ENCODE measurements at regions not wholly inside any gene's neighbourhood (a gene's known extent, or its start where the extent isn't known, plus 50 kb on each side); places are given as distances from the start of the nearest gene placed in this dataset.
"Not testable (repeated sequence)": the region's sequence is repeated elsewhere in the genome, so short reads cannot be mapped to it uniquely, and the experiment has no call there.

DNA sequence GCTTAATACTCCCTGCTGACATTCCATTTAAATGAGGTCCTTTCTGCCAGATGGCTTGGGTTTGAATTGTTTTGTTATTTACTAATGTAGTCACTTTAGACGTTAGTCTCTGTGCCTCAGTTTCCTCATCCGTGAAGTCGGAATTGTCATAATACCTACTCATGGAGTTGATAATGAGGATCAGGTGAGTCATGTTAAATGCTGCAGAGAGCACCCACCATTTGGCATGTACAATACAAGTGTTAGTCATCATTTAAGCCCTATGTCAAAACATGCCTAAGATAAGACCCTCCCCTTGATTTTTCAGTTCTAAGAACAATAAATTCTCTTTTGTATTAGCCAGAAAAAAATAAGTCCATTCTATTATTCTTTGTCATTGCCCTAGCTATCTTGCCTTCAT is 534.8 kb upstream of the HTR2C start:
- H3K27ac ChIP-seq (ENCODE audit: low read length), result no peak overlapping the region
- no peak overlapping the region for H3K9ac ChIP-seq (ENCODE audit: low read length)
- H3K4me3 ChIP-seq (ENCODE audit: low read length), result no peak overlapping the region
- H3K4me1 ChIP-seq (ENCODE audit: control insufficient read depth, low read depth, low read length), result peaks cover 33% of the 10 kb centered on the region
- peaks cover 45% of the 10 kb centered on the region for H3K36me3 ChIP-seq (ENCODE audit: control insufficient read depth, low read depth, low read length)
- H3K27me3 ChIP-seq (ENCODE audit: control insufficient read depth, insufficient read depth, low read length), result no peaks in the 10 kb centered on the region
- no peaks in the 10 kb centered on the region for H3K9me3 ChIP-seq (ENCODE audit: control insufficient read depth, low read depth, low read length)

DNA sequence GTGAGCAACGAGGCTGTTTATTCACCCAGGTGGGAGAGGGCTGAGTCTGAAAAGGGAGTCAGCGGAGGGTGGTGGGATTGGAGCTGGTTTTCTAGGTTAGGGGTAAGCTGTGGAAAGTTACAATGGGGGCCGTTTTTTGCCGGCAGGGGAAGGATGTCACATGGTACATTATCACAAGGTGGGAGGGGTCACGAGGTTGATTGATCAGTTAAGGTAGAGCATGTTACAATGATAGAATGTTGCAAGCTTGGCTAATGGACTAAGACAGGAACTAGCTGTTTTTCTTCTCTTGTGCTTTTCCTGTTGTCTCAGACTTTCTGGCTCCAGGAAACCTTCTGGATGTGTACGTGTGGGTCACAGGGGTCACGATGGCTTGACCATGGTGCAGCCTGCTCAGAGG is 536.3 kb upstream of the HTR2C start:
- Histone ChIP-seq H3K4me1 (ENCODE audit: control insufficient read depth, low read depth, low read length) (peaks cover 33% of the 10 kb centered on the region), H3K9me3 (ENCODE audit: control insufficient read depth, low read depth, low read length) (no peaks in the 10 kb centered on the region), H3K27ac (ENCODE audit: low read length) (peak overlapping the region; percentile 62), H3K36me3 (ENCODE audit: control insufficient read depth, low read depth, low read length) (peaks cover 45% of the 10 kb centered on the region), H3K4me3 (ENCODE audit: low read length) (peak overlapping the region; percentile 44), H3K27me3 (ENCODE audit: control insufficient read depth, insufficient read depth, low read length) (no peaks in the 10 kb centered on the region), H3K9ac (ENCODE audit: low read length) (peak overlapping the region; percentile 28)

DNA sequence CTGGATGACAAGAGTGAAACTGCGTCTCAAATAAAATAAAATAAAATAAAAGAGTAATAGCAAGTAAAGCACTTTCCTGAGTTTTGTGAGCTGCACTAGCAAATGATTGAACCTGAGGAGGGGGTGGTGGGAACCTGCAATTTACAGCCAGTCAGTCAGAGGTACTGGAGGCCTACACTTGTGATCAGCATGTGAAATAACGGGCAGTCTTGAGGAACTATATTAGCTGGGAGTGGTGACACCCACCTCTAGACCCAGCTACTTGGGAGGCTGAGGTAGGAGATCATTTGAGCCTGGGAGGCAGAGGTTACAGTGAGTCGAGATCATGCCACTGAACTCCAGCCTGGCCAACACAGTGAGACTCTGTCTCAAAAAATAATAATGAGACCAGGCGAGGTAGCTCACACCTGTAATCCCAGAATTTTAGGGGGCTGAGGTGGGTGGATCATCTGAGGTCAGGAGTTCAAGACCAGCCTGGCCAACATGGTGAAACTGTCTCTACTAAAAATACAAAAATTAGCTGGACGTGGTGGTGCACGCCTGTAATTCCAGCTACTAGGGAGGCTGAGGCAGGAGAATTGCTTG is 537.1 kb upstream of the HTR2C start:
- H3K4me3 ChIP-seq (ENCODE audit: low read length), result peak overlapping the region; percentile 46
- no peaks in the 10 kb centered on the region for H3K27me3 ChIP-seq (ENCODE audit: control insufficient read depth, insufficient read depth, low read length)
- H3K9ac ChIP-seq (ENCODE audit: low read length), result no peak overlapping the region
- H3K36me3 ChIP-seq (ENCODE audit: control insufficient read depth, low read depth, low read length), result peaks cover 45% of the 10 kb centered on the region
- H3K9me3 ChIP-seq (ENCODE audit: control insufficient read depth, low read depth, low read length), result no peaks in the 10 kb centered on the region
- H3K27ac ChIP-seq (ENCODE audit: low read length), result no peak overlapping the region
- peaks cover 33% of the 10 kb centered on the region for H3K4me1 ChIP-seq (ENCODE audit: control insufficient read depth, low read depth, low read length)

DNA sequence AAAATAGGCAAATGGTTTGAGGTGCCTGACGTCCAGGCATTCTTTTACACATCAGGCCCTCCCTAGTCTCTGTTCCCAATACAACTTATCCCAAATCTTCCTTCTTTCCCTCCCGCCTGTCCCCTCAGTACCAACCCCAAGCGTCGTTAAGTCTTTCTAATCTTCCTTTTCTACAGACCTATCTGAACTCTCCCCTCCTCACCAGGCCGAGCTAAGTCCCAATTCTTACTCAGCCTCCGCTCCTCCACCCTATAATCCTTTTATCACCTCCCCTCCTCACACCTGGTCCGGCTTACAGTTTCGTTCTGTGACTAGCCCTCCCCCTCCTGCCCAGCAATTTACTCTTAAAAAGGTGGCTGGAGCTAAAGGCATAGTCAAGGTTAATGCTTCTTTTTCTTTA is 542.4 kb upstream of the HTR2C start:
- Histone ChIP-seq H3K27ac (ENCODE audit: low read length) (peak overlapping the region; percentile 31), H3K4me3 (ENCODE audit: low read length) (peak overlapping the region; percentile 92), H3K4me1 (ENCODE audit: control insufficient read depth, low read depth, low read length) (peaks cover 26% of the 10 kb centered on the region), H3K36me3 (ENCODE audit: control insufficient read depth, low read depth, low read length) (peaks cover 12% of the 10 kb centered on the region), H3K9ac (ENCODE audit: low read length) (peak overlapping the region; percentile 71)
- not testable (repeated sequence) for H3K9me3 ChIP-seq (ENCODE audit: control insufficient read depth, low read depth, low read length); H3K27me3 ChIP-seq (ENCODE audit: control insufficient read depth, insufficient read depth, low read length)

DNA sequence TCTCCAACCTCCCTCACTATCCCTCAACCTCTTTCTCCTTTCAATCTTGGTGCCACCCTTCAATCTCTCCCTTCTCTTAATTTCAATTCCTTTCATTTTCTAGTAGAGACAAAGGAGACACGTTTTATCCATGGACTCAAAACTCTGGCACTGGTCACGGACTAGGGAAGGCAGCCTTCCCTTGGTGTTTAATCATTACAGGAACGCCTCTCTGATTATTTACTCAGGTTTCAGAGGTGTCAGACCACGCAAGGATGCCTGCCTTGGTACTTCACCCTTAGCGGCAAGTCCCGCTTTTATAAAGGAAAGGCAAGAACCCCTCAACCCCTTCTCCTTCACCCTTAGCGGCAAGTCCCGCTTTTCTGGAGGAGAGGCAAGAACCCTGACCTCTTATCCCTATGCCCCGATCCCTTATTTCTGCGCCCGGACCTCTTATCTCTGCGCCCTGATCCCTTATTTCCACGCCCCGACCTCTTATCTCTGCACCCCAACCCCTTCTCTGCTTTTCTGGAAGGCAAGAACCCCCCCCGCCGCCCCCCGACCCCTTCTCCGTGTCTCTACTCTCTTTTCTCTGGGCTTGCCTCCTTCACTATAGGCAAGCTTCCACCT is 543.1 kb upstream of the HTR2C start:
- H3K9me3 ChIP-seq (ENCODE audit: control insufficient read depth, low read depth, low read length); H3K27me3 ChIP-seq (ENCODE audit: control insufficient read depth, insufficient read depth, low read length); H3K36me3 ChIP-seq (ENCODE audit: control insufficient read depth, low read depth, low read length): not testable (repeated sequence)
- H3K4me3 ChIP-seq (ENCODE audit: low read length), result peak overlapping the region; percentile 92
- H3K27ac ChIP-seq (ENCODE audit: low read length), result peak overlapping the region; percentile 50
- peaks cover 31% of the 10 kb centered on the region for H3K4me1 ChIP-seq (ENCODE audit: control insufficient read depth, low read depth, low read length)
- H3K9ac ChIP-seq (ENCODE audit: low read length), result peak overlapping the region; percentile 87

DNA sequence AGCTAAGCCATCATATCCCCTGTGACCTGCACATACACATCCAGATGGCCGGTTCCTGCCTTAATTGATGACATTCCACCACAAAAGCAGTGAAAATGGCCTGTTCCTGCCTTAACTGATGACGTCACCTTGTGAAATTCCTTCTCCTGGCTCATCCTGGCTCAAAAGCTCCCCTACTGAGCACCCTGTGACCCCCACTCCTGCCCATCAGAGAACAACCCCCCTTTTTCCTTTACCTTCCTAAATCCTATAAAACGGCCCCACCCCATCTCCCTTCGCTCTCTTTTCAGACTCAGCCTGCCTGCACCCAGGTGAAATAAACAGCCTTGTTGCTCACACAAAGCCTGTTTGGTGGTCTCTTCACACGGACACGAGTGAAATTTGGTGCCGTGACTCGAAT is 543.8 kb upstream of the HTR2C start:
- H3K4me3 ChIP-seq (ENCODE audit: low read length), result peak overlapping the region; percentile 92
- H3K36me3 ChIP-seq (ENCODE audit: control insufficient read depth, low read depth, low read length); H3K9me3 ChIP-seq (ENCODE audit: control insufficient read depth, low read depth, low read length); H3K27me3 ChIP-seq (ENCODE audit: control insufficient read depth, insufficient read depth, low read length): not testable (repeated sequence)
- H3K9ac ChIP-seq (ENCODE audit: low read length), result peak overlapping the region; percentile 87
- peaks cover 36% of the 10 kb centered on the region for H3K4me1 ChIP-seq (ENCODE audit: control insufficient read depth, low read depth, low read length)
- H3K27ac ChIP-seq (ENCODE audit: low read length), result peak overlapping the region; percentile 44

DNA sequence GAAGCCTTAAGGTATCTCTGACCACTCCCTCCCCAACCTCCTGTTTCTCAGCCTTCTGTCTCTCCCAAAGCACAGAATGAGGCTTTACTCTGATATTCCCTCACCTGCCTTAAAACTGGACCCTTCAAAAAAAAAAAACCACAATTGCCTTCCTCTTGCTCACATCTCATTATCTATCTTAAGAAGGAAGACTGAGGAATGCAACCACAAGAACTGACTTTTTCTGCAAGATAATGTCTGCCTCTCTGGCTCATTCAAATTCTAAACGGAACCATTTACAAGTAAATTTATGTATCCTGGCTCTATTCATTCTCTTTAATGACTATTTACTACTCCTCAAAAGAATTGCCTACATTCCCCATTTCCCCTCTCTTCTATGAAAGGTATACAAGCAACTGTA is 545.5 kb upstream of the HTR2C start:
- peak overlapping the region; percentile 66 for H3K9ac ChIP-seq (ENCODE audit: low read length)
- no peaks in the 10 kb centered on the region for H3K9me3 ChIP-seq (ENCODE audit: control insufficient read depth, low read depth, low read length)
- H3K4me3 ChIP-seq (ENCODE audit: low read length), result peak overlapping the region; percentile 45
- no peaks in the 10 kb centered on the region for H3K27me3 ChIP-seq (ENCODE audit: control insufficient read depth, insufficient read depth, low read length)
- peaks cover 41% of the 10 kb centered on the region for H3K4me1 ChIP-seq (ENCODE audit: control insufficient read depth, low read depth, low read length)
- peak overlapping the region; percentile 91 for H3K27ac ChIP-seq (ENCODE audit: low read length)
- H3K36me3 ChIP-seq (ENCODE audit: control insufficient read depth, low read depth, low read length), result no peaks in the 10 kb centered on the region

DNA sequence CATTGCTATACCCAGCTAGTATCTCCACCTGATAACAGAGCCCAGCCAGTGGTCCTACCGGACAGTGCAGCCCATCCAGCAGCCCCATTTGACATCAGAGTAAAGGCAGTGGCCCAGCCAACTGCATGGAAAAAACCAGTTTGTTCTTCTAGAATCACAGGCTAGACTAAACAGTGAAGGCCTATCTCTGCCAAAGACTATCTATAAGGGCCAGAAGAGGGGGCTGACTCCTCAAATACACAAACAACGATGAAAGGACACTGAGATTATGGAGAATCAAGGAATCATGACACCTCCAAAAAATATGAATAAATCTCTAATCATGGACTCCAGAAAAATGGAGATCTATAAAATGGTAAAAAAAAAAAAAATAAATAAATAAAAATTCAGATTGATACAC is 546.4 kb upstream of the HTR2C start:
- peak overlapping the region; percentile 25 for H3K4me3 ChIP-seq (ENCODE audit: low read length)
- H3K9ac ChIP-seq (ENCODE audit: low read length), result peak overlapping the region; percentile 53
- peak overlapping the region; percentile 91 for H3K27ac ChIP-seq (ENCODE audit: low read length)
- H3K36me3 ChIP-seq (ENCODE audit: control insufficient read depth, low read depth, low read length), result no peaks in the 10 kb centered on the region
- peaks cover 42% of the 10 kb centered on the region for H3K4me1 ChIP-seq (ENCODE audit: control insufficient read depth, low read depth, low read length)
- no peaks in the 10 kb centered on the region for H3K9me3 ChIP-seq (ENCODE audit: control insufficient read depth, low read depth, low read length)
- no peaks in the 10 kb centered on the region for H3K27me3 ChIP-seq (ENCODE audit: control insufficient read depth, insufficient read depth, low read length)

DNA sequence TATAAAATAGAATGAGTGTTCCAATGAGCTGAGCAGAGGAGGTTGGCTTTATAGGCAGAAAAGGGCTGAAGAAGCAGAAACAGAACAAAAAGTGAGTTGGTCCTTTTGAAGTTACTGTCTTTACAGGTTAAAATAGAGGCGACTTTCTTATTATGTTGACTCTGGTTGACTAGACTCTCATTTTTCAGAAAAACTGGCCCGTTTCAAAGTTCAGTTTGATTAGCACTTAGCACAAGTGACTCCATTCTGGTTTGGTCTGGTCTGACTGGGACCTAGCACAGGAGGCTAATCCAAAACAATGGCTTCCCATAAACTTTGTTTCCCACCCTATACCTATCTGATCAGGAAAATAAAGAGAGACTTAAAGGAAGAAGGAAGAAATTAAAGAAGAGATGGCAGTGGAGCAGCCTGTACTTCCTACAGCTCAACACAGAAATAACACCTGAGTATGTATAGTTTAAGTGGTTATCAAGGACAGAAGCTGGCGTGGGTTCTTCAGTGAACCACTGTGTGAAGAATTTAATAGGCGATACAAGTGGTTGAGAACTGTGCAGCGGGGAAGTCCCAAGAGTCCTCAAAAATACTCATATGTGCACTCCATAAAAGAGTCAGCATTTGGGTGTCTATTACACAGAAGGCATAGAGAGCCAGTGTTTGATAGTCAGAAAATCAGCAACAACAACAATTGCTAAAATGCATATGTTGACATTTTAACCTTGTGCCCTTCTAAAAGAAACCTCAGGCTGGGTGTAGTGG is 554.8 kb upstream of the HTR2C start:
- H3K27me3 ChIP-seq (ENCODE audit: control insufficient read depth, insufficient read depth, low read length), result no peaks in the 10 kb centered on the region
- peaks cover 7% of the 10 kb centered on the region for H3K9me3 ChIP-seq (ENCODE audit: control insufficient read depth, low read depth, low read length)
- H3K36me3 ChIP-seq (ENCODE audit: control insufficient read depth, low read depth, low read length), result no peaks in the 10 kb centered on the region
- no peak overlapping the region for H3K27ac ChIP-seq (ENCODE audit: low read length)
- H3K4me3 ChIP-seq (ENCODE audit: low read length), result no peak overlapping the region
- H3K4me1 ChIP-seq (ENCODE audit: control insufficient read depth, low read depth, low read length), result peaks cover 9% of the 10 kb centered on the region
- H3K9ac ChIP-seq (ENCODE audit: low read length), result no peak overlapping the region

DNA sequence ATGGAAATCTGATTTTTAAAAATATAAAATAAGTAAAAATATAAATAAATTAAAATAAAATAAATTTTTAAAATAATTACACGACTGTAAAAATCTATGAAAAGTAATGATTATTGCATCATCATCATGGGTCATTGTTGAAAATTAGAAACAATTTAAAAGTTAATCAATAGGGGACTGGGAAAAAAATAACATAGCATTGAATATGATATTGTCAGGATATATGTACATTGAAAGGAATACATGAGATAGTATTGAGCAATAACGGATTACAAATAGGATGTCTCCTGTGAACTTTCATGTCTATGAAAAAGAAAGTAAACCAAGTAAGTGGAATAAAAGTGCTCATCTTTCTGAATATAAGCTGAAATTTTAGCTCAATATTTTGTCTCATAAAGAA is 566.8 kb upstream of the HTR2C start:
- Histone ChIP-seq H3K36me3 (ENCODE audit: control insufficient read depth, low read depth, low read length) (no peaks in the 10 kb centered on the region), H3K9me3 (ENCODE audit: control insufficient read depth, low read depth, low read length) (no peaks in the 10 kb centered on the region), H3K27me3 (ENCODE audit: control insufficient read depth, insufficient read depth, low read length) (no peaks in the 10 kb centered on the region), H3K4me1 (ENCODE audit: control insufficient read depth, low read depth, low read length) (peaks cover 23% of the 10 kb centered on the region), H3K4me3 (ENCODE audit: low read length) (no peak overlapping the region), H3K27ac (ENCODE audit: low read length) (no peak overlapping the region), H3K9ac (ENCODE audit: low read length) (no peak overlapping the region)

DNA sequence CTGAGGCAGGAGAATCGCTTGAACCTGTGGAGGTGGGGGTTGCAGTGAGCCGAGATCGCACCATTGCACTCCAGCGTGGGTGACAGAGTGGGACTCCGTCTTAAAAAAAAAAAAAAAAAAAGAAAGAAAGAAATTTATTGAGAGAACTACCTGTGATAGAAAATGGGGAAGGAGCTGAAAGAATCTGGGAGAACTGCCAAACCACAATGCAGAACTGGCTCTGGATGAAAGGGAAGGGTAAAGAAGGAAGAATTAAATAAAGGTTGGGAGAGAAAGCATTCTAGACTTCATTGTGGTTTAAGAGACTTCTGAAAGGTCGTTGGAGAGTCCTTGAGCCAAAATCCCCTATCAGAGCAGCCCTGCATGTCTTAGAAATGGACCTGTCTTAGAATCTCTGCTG is 567.9 kb upstream of the HTR2C start:
- H3K36me3 ChIP-seq (ENCODE audit: control insufficient read depth, low read depth, low read length), result no peaks in the 10 kb centered on the region
- no peak overlapping the region for H3K27ac ChIP-seq (ENCODE audit: low read length)
- H3K4me1 ChIP-seq (ENCODE audit: control insufficient read depth, low read depth, low read length), result peaks cover 23% of the 10 kb centered on the region
- no peaks in the 10 kb centered on the region for H3K9me3 ChIP-seq (ENCODE audit: control insufficient read depth, low read depth, low read length)
- H3K9ac ChIP-seq (ENCODE audit: low read length), result no peak overlapping the region
- no peaks in the 10 kb centered on the region for H3K27me3 ChIP-seq (ENCODE audit: control insufficient read depth, insufficient read depth, low read length)
- H3K4me3 ChIP-seq (ENCODE audit: low read length), result no peak overlapping the region

DNA sequence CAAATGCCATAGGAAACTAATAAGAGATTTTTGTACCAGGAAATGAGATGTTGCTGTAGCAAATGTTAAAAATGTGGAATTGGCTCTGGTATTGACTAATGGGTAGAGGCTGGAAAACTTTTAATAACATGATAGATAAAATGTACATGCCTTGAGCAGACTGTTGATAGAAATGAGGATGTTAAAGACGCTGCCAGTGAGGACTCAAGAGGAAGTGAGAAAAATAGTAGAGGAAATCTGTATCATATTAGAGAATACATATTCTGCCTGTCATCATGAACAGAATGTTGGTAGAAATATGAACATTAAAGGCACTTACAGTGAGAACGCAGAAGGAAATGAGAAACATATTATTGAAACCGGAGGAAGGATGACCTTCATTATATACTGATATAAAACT is 577.2 kb upstream of the HTR2C start:
- Histone ChIP-seq H3K36me3 (ENCODE audit: control insufficient read depth, low read depth, low read length) (no peaks in the 10 kb centered on the region), H3K9ac (ENCODE audit: low read length) (no peak overlapping the region), H3K4me1 (ENCODE audit: control insufficient read depth, low read depth, low read length) (no peaks in the 10 kb centered on the region), H3K27ac (ENCODE audit: low read length) (no peak overlapping the region), H3K9me3 (ENCODE audit: control insufficient read depth, low read depth, low read length) (no peaks in the 10 kb centered on the region), H3K4me3 (ENCODE audit: low read length) (no peak overlapping the region), H3K27me3 (ENCODE audit: control insufficient read depth, insufficient read depth, low read length) (no peaks in the 10 kb centered on the region)

Measured in iPS-18a (cell line).